Activated CD4-positive, CD25-positive, alpha-beta regulatory T cell treated with anti-CD3 and anti-CD28 coated beads, Interleukin-2, amount 50 U/mL, for 72 hours (primary cell): ENCODE measurements at regions not wholly inside any gene's neighbourhood (a gene's known extent, or its start where the extent isn't known, plus 50 kb on each side); places are given as distances from the start of the nearest gene placed in this dataset.

ENCODE experiments used
- DNase-seq: peaks from one replicate; pipeline ENCODE4 v3.0.0; 2021

GRCh38 chr4:8672486-8672885 lies 79.9 kb downstream of the CPZ start:
- DNase-seq = no peak

DNA sequence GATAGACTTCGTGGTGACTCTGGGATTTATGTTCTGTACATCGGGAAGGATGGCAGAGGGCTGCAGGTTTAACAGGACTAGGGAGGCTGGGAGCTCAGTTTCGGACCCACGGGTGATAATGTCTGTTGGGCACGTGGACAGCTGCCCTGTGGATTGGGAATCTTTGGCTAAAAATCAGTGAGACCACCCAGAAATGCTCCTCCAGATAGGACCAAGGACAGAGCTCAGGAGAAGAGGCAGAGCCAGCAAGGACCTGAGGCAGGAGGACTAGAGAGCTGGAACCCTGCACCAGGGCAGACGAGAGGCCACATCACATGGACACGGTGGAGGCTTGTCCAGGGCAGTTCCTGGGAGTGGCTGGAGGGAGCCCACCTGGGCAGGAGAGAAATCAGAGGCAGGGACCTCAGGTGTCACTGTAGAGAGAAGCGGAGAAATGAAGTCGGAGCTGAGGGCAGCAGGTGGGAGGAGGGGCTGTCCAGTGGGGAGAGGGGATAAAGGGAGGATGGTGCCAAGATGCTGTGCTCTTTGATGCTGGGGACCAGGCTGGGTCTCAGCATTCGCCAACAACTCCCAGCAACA lies 79.2 kb downstream of the CPZ start:
- DNase-seq = no peak
